Naive thymus-derived CD4-positive, alpha-beta T cell (primary cell): ENCODE measurements at regions not wholly inside any gene's neighbourhood (a gene's known extent, or its start where the extent isn't known, plus 50 kb on each side); places are given as distances from the start of the nearest gene placed in this dataset.
A peak's percentile ranks its signal among the peaks of the same experiment; 100 is the strongest.

Experiments
- ATAC-seq: fragments of 150-1000 bp; cut with Tn5 transposase; 2 replicates; pipeline ENCODE4 v1.10.0; 2021; ENCODE audit warnings: mild to moderate bottlenecking, moderate library complexity
- CTCF ChIA-PET: fragments of 350-600 bp; sonication (Branson Sonifier 250); formaldehyde crosslinking; loops from one replicate; lab custom pipeline; 2021; ENCODE audit warnings: antibody characterized with exemption; lab: Charles Lee
- POLR2A ChIA-PET: fragments of 350-600 bp; sonication (Branson Sonifier 250); formaldehyde crosslinking; loops from one replicate; lab custom pipeline; 2021; ENCODE audit warnings: antibody characterized with exemption, inconsistent platforms; lab: Charles Lee
- DNase-seq, 9 donors: peaks; one replicate each; pipeline versions ENCODE4 v3.0.0 to v3.0.0-alpha.2; 2020 to 2022; ENCODE audit warnings: mixed read lengths in 1 of 9
- H3K27ac ChIP-seq: one replicate; pipeline ENCODE4 v1.7.0; 2013; ENCODE audit warnings: mild to moderate bottlenecking, low read depth, low read length, moderate library complexity
- H3K27me3 ChIP-seq, 2 donors: one replicate each; pipeline ENCODE4 v1.7.0; 2013; ENCODE audit warnings: low read length in 2 of 2, mild to moderate bottlenecking in 2 of 2, moderate library complexity in 2 of 2; ENCODE audit not compliant: control insufficient read depth in 2 of 2, insufficient read depth in 2 of 2
- H3K36me3 ChIP-seq, 3 experiments: 1 replicate in 2 of 3; 2 replicates in 1 of 3; pipeline ENCODE4 v1.7.0; 2013; ENCODE audit warnings: low read length in 3 of 3, mild to moderate bottlenecking in 3 of 3, moderate library complexity in 1 of 3; ENCODE audit not compliant: insufficient read depth in 3 of 3, control insufficient read depth in 2 of 3
- H3K4me1 ChIP-seq, 2 donors: one replicate each; pipeline ENCODE4 v1.7.0; 2013; ENCODE audit warnings: low read length in 2 of 2, mild to moderate bottlenecking in 2 of 2, moderate library complexity in 1 of 2; ENCODE audit not compliant: control insufficient read depth in 2 of 2, insufficient read depth in 2 of 2
- H3K4me3 ChIP-seq: 2 replicates; pipeline ENCODE4 v1.7.0; 2013; ENCODE audit warnings: mild to moderate bottlenecking, low read length
- H3K9me3 ChIP-seq, 3 experiments: 1 replicate in 2 of 3; 2 replicates in 1 of 3; pipeline ENCODE4 v1.7.0; 2013; ENCODE audit warnings: low read length in 3 of 3; ENCODE audit not compliant: control insufficient read depth in 2 of 3
- H3K27ac Mint-ChIP-seq, 9 donors: one replicate each; pipeline ENCODE4 v1.8.0; 2020 to 2022; ENCODE audit warnings: mixed read lengths in 9 of 9, mild to moderate bottlenecking in 8 of 9, moderate library complexity in 5 of 9, inconsistent platforms in 2 of 9
- H3K27me3 Mint-ChIP-seq, 5 donors: one replicate each; pipeline ENCODE4 v1.8.0; 2021 to 2022; ENCODE audit warnings: mixed read lengths in 5 of 5, mild to moderate bottlenecking in 1 of 5
- H3K36me3 Mint-ChIP-seq, 5 donors: one replicate each; pipeline ENCODE4 v1.8.0; 2020 to 2022; ENCODE audit warnings: mixed read lengths in 5 of 5, mild to moderate bottlenecking in 3 of 5, inconsistent platforms in 1 of 5
- H3K4me1 Mint-ChIP-seq, 7 donors: one replicate each; pipeline ENCODE4 v1.8.0; 2020 to 2022; ENCODE audit warnings: mixed read lengths in 7 of 7, mild to moderate bottlenecking in 3 of 7, inconsistent platforms in 1 of 7
- H3K4me3 Mint-ChIP-seq, 10 donors: one replicate each; pipeline ENCODE4 v1.8.0; 2020 to 2022; ENCODE audit warnings: mild to moderate bottlenecking in 10 of 10, mixed read lengths in 10 of 10, moderate library complexity in 6 of 10, inconsistent platforms in 2 of 10
- H3K9me3 Mint-ChIP-seq, 11 donors: one replicate each; pipeline ENCODE4 v1.8.0; 2020 to 2022; ENCODE audit warnings: mixed read lengths in 11 of 11, mild to moderate bottlenecking in 4 of 11, inconsistent platforms in 1 of 11, moderate library complexity in 1 of 11
- intact Hi-C, 2 donors: fragments of 100-400 bp; cut with micrococcal nuclease; formaldehyde crosslinking; loops; one replicate each; pipeline ENCODE4 v1.15.1; 2023

- H3K27ac Mint-ChIP-seq: peak overlapping the region in 1 of 9 donors; percentile 7
- H3K27ac ChIP-seq: no peak overlapping the region
- H3K27me3 Mint-ChIP-seq: peaks cover 0 to 11% (median 0%) of the 10 kb centered on the region in 5 donors
- no peak overlapping the region for H3K4me3 Mint-ChIP-seq
- ATAC-seq: no peak
- intact Hi-C loops: no loop called here
- peaks cover 0 to 5% (median 0%) of the 10 kb centered on the region in 11 donors for H3K9me3 Mint-ChIP-seq
- no peak for DNase-seq
- H3K27me3 ChIP-seq: no peaks in the 10 kb centered on the region
- ChIA-PET CTCF (no interaction called here), POLR2A (no interaction called here)
- no peaks in the 10 kb centered on the region for H3K9me3 ChIP-seq
- peaks cover 4 to 10% (median 8%) of the 10 kb centered on the region in 7 donors for H3K4me1 Mint-ChIP-seq
- no peaks in the 10 kb centered on the region for H3K36me3 ChIP-seq
- H3K4me1 ChIP-seq: no peaks in the 10 kb centered on the region
- H3K4me3 ChIP-seq: no peak overlapping the region
- H3K36me3 Mint-ChIP-seq: no peaks in the 10 kb centered on the region
These were observed 292.9 kb downstream of the SPRY2 start for GRCh38 chr13:80048030-80048429.

- DNase-seq (no peak), ATAC-seq (no peak)
- Histone ChIP-seq H3K4me3 (no peak overlapping the region), H3K27me3 (no peaks in the 10 kb centered on the region), H3K27ac (no peak overlapping the region), H3K9me3 (no peaks in the 10 kb centered on the region), H3K4me1 (no peaks in the 10 kb centered on the region), H3K36me3 (no peaks in the 10 kb centered on the region)
- peaks cover 0 to 6% (median 0%) of the 10 kb centered on the region in 11 donors for H3K9me3 Mint-ChIP-seq
- CTCF ChIA-PET: interaction anchor here (0.7 kb wide), 1 partner anchor 41 kb away, joined by 3 read pairs; no protein-coding TSS in a partner anchor
- H3K4me1 Mint-ChIP-seq: peaks cover 4 to 10% (median 8%) of the 10 kb centered on the region in 7 donors
- POLR2A ChIA-PET: no interaction called here
- H3K4me3 Mint-ChIP-seq: no peak overlapping the region
- H3K27me3 Mint-ChIP-seq: peaks cover 0 to 11% (median 0%) of the 10 kb centered on the region in 5 donors
- intact Hi-C loops: no loop called here
- no peaks in the 10 kb centered on the region for H3K36me3 Mint-ChIP-seq
- no peak overlapping the region for H3K27ac Mint-ChIP-seq
These were observed 293.5 kb downstream of the SPRY2 start for GRCh38 chr13:80047406-80047805.

- Mint-ChIP-seq H3K36me3 (no peaks in the 10 kb centered on the region), H3K27me3 (peaks cover 0 to 5% (median 0%) of the 10 kb centered on the region in 5 donors), H3K9me3 (peaks cover 0 to 10% (median 0%) of the 10 kb centered on the region in 11 donors), H3K4me3 (no peak overlapping the region), H3K27ac (no peak overlapping the region), H3K4me1 (peaks cover 0 to 6% (median 0%) of the 10 kb centered on the region in 7 donors)
- CTCF ChIA-PET: no interaction called here
- H3K9me3 ChIP-seq: no peaks in the 10 kb centered on the region
- no peaks in the 10 kb centered on the region for H3K36me3 ChIP-seq
- H3K4me1 ChIP-seq: no peaks in the 10 kb centered on the region
- ATAC-seq (peak; percentile 43), DNase-seq (no peak)
- H3K27me3 ChIP-seq: no peaks in the 10 kb centered on the region
- intact Hi-C loops: no loop called here
- H3K4me3 ChIP-seq: no peak overlapping the region
- no peak overlapping the region for H3K27ac ChIP-seq
- POLR2A ChIA-PET: no interaction called here
These were observed 300.0 kb downstream of the SPRY2 start for GRCh38 chr13:80040981-80041317.

- intact Hi-C loops: no loop called here
- ChIA-PET POLR2A (no interaction called here), CTCF (no interaction called here)
- Histone ChIP-seq H3K27me3 (no peaks in the 10 kb centered on the region), H3K27ac (no peak overlapping the region), H3K4me3 (no peak overlapping the region), H3K4me1 (no peaks in the 10 kb centered on the region), H3K9me3 (no peaks in the 10 kb centered on the region), H3K36me3 (no peaks in the 10 kb centered on the region)
- Mint-ChIP-seq H3K4me1 (peaks cover 0 to 6% (median 0%) of the 10 kb centered on the region in 7 donors), H3K9me3 (peaks cover 0 to 10% (median 0%) of the 10 kb centered on the region in 11 donors), H3K27me3 (peaks cover 0 to 5% (median 0%) of the 10 kb centered on the region in 5 donors), H3K27ac (no peak overlapping the region), H3K36me3 (no peaks in the 10 kb centered on the region), H3K4me3 (no peak overlapping the region)
- ATAC-seq (peak; percentile 65), DNase-seq (no peak)
These were observed 300.5 kb downstream of the SPRY2 start for GRCh38 chr13:80040196-80040980.

- CTCF ChIA-PET: no interaction called here
- Mint-ChIP-seq H3K4me1 (peaks cover 0 to 6% (median 0%) of the 10 kb centered on the region in 7 donors), H3K4me3 (no peak overlapping the region), H3K36me3 (no peaks in the 10 kb centered on the region), H3K27me3 (peaks cover 0 to 5% (median 0%) of the 10 kb centered on the region in 5 donors), H3K9me3 (peaks cover 0 to 10% (median 0%) of the 10 kb centered on the region in 11 donors), H3K27ac (no peak overlapping the region)
- ATAC-seq: no peak
- no peak for DNase-seq
- intact Hi-C loops: no loop called here
- Histone ChIP-seq H3K9me3 (no peaks in the 10 kb centered on the region), H3K27ac (no peak overlapping the region), H3K4me1 (no peaks in the 10 kb centered on the region), H3K4me3 (no peak overlapping the region), H3K27me3 (no peaks in the 10 kb centered on the region), H3K36me3 (no peaks in the 10 kb centered on the region)
- POLR2A ChIA-PET: no interaction called here
These were observed 301.9 kb downstream of the SPRY2 start for GRCh38 chr13:80039000-80039399.

- Histone ChIP-seq H3K27ac (no peak overlapping the region), H3K9me3 (no peaks in the 10 kb centered on the region), H3K4me3 (no peak overlapping the region), H3K27me3 (no peaks in the 10 kb centered on the region), H3K36me3 (no peaks in the 10 kb centered on the region), H3K4me1 (no peaks in the 10 kb centered on the region)
- DNase-seq (no peak), ATAC-seq (no peak)
- H3K27ac Mint-ChIP-seq: no peak overlapping the region
- H3K4me3 Mint-ChIP-seq: no peak overlapping the region
- H3K27me3 Mint-ChIP-seq: peaks cover 0 to 5% (median 0%) of the 10 kb centered on the region in 5 donors
- ChIA-PET POLR2A (no interaction called here), CTCF (no interaction called here)
- peaks cover 0 to 10% (median 0%) of the 10 kb centered on the region in 11 donors for H3K9me3 Mint-ChIP-seq
- intact Hi-C loops: no loop called here
- peaks cover 0 to 6% (median 0%) of the 10 kb centered on the region in 7 donors for H3K4me1 Mint-ChIP-seq
- H3K36me3 Mint-ChIP-seq: no peaks in the 10 kb centered on the region
These were observed 302.6 kb downstream of the SPRY2 start for GRCh38 chr13:80038371-80038770.

GRCh38 chr13:80037505-80037888 is 303.4 kb downstream of the SPRY2 start:
- Histone ChIP-seq H3K4me3 (no peak overlapping the region), H3K27me3 (no peaks in the 10 kb centered on the region), H3K36me3 (no peaks in the 10 kb centered on the region), H3K27ac (no peak overlapping the region), H3K4me1 (no peaks in the 10 kb centered on the region), H3K9me3 (no peaks in the 10 kb centered on the region)
- ChIA-PET CTCF (no interaction called here), POLR2A (no interaction called here)
- peaks cover 0 to 6% (median 0%) of the 10 kb centered on the region in 7 donors for H3K4me1 Mint-ChIP-seq
- H3K9me3 Mint-ChIP-seq: peaks cover 0 to 9% (median 0%) of the 10 kb centered on the region in 11 donors
- DNase-seq (no peak), ATAC-seq (peak; percentile 44)
- no peaks in the 10 kb centered on the region for H3K36me3 Mint-ChIP-seq
- no peak overlapping the region for H3K4me3 Mint-ChIP-seq
- intact Hi-C loops: no loop called here
- peaks cover 0 to 5% (median 0%) of the 10 kb centered on the region in 5 donors for H3K27me3 Mint-ChIP-seq
- no peak overlapping the region for H3K27ac Mint-ChIP-seq
